ENCODE measurements at regions not wholly inside any gene's neighbourhood (a gene's known extent, or its start where the extent isn't known, plus 50 kb on each side); places are given as distances from the start of the nearest gene placed in this dataset.

DNA sequence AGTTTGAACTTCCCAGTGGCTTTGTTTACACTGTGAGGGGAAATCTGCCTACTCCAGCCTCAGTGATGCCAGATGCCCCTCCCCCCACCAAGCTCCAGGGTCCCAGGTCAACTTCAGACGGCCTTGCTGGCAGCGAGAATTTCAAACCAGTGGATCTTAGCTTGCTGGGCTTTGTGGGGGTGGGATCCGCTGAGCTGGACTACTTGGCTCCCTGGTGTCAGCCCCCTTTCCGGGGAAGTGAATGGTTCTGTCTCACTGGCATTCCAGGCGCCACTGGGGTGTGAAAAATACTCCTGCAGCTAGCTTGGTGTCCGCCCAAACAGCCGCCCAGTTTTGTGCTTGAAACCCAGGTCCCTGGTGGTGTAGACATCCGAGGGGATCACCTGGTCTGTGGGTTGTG is 70.0 kb upstream of the NEUROD1 start:
- no peaks in the 10 kb centered on the region for H3K9me3 ChIP-seq (replicated peaks in 1 of 3)
- H3K4me3 ChIP-seq = no peak overlapping the region
- peaks cover 0 to 4% of the 10 kb centered on the region in 2 donors for H3K4me1 ChIP-seq (replicated peaks in 1 of 2)
- H3K27ac ChIP-seq = no peak overlapping the region
- H3K36me3 ChIP-seq (replicated peaks in 1 of 2) = no peaks in the 10 kb centered on the region
- TF ChIP-seq, protein P1, sequence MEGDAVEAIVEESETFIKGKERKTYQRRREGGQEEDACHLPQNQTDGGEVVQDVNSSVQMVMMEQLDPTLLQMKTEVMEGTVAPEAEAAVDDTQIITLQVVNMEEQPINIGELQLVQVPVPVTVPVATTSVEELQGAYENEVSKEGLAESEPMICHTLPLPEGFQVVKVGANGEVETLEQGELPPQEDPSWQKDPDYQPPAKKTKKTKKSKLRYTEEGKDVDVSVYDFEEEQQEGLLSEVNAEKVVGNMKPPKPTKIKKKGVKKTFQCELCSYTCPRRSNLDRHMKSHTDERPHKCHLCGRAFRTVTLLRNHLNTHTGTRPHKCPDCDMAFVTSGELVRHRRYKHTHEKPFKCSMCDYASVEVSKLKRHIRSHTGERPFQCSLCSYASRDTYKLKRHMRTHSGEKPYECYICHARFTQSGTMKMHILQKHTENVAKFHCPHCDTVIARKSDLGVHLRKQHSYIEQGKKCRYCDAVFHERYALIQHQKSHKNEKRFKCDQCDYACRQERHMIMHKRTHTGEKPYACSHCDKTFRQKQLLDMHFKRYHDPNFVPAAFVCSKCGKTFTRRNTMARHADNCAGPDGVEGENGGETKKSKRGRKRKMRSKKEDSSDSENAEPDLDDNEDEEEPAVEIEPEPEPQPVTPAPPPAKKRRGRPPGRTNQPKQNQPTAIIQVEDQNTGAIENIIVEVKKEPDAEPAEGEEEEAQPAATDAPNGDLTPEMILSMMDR (IDR thresholded peaks at IDR 0.05) = no peak
- no peak for TF ChIP-seq POLR2A (IDR thresholded peaks at IDR 0.05)
- no peaks in the 10 kb centered on the region for H3K27me3 ChIP-seq
- no peak for DNase-seq
- 80 to 87% (median 87%) methylated on average over 8 of the region's 8 CpGs; no CpG with 5 or more reads in 1 of the 4 donors for WGBS, 4 donors
- intact Hi-C loops (cut with DNase I) = no loop called here

DNA sequence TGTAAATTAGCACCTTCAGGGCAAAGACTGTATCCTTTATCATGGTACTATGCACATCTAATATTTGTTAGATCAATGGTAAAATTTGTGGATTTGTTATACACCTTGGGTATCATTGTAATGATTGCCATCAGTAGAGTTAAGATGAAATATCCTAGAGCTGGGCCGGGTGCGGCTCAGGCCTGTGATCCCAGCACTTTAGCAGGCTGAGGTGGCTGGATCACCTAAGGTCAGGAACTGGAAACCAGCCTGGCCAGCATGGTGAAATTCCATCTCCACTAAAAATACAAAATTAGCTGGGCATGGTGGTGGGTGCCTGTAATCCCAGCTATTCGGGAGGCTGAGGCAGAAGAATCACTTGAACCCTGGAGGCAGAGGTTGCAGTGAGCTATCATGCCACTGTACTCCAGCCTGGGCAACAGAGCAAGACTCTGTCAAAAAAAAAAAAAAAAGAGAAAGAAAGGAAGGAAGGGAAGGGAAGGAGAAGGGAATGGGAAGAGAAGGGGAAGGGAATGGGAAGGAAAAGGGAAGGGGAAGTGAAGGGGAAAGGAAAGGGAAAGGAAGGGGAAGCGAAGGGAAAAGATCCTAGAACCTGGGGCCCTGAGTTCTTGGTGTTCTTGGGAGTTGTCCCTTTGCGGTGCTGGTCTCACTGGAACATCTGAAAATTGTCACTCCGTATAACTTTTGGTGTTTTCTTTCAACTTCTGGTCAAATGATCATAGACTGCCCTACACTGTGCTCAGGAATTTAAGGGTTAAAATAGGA is 71.1 kb upstream of the NEUROD1 start:
- Histone ChIP-seq H3K36me3 (replicated peaks in 1 of 2) (no peaks in the 10 kb centered on the region), H3K9me3 (replicated peaks in 1 of 3) (no peaks in the 10 kb centered on the region), H3K4me3 (no peak overlapping the region), H3K27me3 (no peaks in the 10 kb centered on the region), H3K4me1 (replicated peaks in 1 of 2) (peaks cover 0 to 4% of the 10 kb centered on the region in 2 donors), H3K27ac (no peak overlapping the region)
- DNase-seq = no peak
- TF ChIP-seq POLR2A (IDR thresholded peaks at IDR 0.05) = no peak
- TF ChIP-seq, protein P1 (IDR thresholded peaks at IDR 0.05) = no peak
- intact Hi-C loops (cut with DNase I) = no loop called here
- 92 to 98% (median 95%) methylated on average over 6 of the region's 6 CpGs for WGBS, 4 donors

DNA sequence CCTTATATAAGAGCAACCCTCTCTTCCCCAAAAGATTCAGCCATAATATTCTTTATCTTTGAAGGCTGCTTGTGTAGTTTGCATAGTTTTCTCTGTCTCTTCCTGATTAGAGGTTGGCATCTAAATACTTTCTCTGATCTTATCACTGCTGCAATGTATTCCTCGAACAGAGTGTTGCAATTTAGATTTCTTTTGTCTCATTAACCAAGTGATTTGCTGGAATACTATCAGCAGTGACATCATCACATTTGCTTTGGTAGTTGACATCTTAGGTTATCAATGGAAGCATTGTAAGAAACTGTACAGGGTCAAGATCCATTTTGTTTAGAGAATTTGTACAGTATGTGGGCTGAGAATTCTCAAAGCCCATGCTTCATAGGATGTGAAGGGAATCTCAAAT is 72.0 kb upstream of the NEUROD1 start:
- H3K27ac ChIP-seq = no peak overlapping the region
- no peaks in the 10 kb centered on the region for H3K27me3 ChIP-seq
- TF ChIP-seq, protein P1 (IDR thresholded peaks at IDR 0.05) = no peak
- TF ChIP-seq POLR2A (IDR thresholded peaks at IDR 0.05) = no peak
- no peaks in the 10 kb centered on the region for H3K9me3 ChIP-seq (replicated peaks in 1 of 3)
- no peaks in the 10 kb centered on the region for H3K36me3 ChIP-seq (replicated peaks in 1 of 2)
- peaks cover 0 to 4% of the 10 kb centered on the region in 2 donors for H3K4me1 ChIP-seq (replicated peaks in 1 of 2)
- DNase-seq = no peak
- intact Hi-C loops (cut with DNase I) = no loop called here
- H3K4me3 ChIP-seq = no peak overlapping the region
- WGBS, 4 donors = 0 to 23% (median 21%) methylated on average over 1 of the region's 1 CpG

DNA sequence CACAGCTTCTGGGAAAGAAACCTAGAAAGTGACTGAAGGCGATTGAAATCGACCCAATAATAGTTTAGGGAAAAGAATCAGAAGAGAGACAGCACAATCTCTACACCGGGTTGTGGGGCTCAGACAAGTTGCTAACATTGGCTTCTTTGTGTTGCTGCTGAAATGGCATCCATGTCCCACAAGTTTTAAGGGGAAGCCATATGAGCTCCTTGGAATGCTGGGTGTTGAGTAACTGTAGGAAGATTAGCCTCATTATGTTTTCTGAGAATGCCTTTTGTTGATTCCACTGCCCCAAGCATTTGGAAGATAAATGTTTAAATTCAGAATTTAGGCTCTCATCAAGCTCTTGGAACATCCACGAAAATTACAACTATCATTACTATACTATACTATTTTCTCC is 73.4 kb upstream of the NEUROD1 start:
- TF ChIP-seq, protein P1 (IDR thresholded peaks at IDR 0.05) = no peak
- no peak for TF ChIP-seq POLR2A (IDR thresholded peaks at IDR 0.05)
- intact Hi-C loops (cut with DNase I) = no loop called here
- no peaks in the 10 kb centered on the region for H3K27me3 ChIP-seq
- no peaks in the 10 kb centered on the region for H3K9me3 ChIP-seq (replicated peaks in 1 of 3)
- no peak for DNase-seq
- H3K4me3 ChIP-seq = no peak overlapping the region
- WGBS, 4 donors = 79 to 92% (median 83%) methylated on average over 4 of the region's 4 CpGs
- no peak overlapping the region for H3K27ac ChIP-seq
- no peaks in the 10 kb centered on the region for H3K36me3 ChIP-seq (replicated peaks in 1 of 2)
- H3K4me1 ChIP-seq (replicated peaks in 1 of 2) = peaks cover 0 to 4% of the 10 kb centered on the region in 2 donors

Data from adrenal gland (tissue), 9 donors.